Spleen (tissue), 7 donors: ENCODE measurements at regions not wholly inside any gene's neighbourhood (a gene's known extent, or its start where the extent isn't known, plus 50 kb on each side); places are given as distances from the start of the nearest gene placed in this dataset.

Source experiments
- POLR2AphosphoS5 ChIP-seq, 3 donors: sonication (generic); formaldehyde crosslinking; IDR thresholded peaks; one replicate each; pipeline ENCODE4 v1.5.1; 2017; ENCODE audit warnings: antibody characterized with exemption in 3 of 3
- TF ChIP-seq, protein P1 (sequence below), 11 experiments: fragments of 200-600 bp in 7 of 11; fragments of 450-650 bp in 4 of 11; sonication (generic) in 4 of 11; IDR thresholded peaks in 8 of 11; conservative IDR thresholded peaks in 3 of 11; 1 replicate in 7 of 11; 2 replicates in 4 of 11; pipeline versions ENCODE4 v1.4.0 to v1.8.0; 2016 to 2021; ENCODE audit warnings: antibody characterized with exemption in 11 of 11, inconsistent platforms in 4 of 11, mild to moderate bottlenecking in 1 of 11
- donor health status: DM: no; HTN: no; CAD: no; lungs with moderate emphysema.
- donor health status: DM: no; HTN: no; CAD: no.
- donor health status: DM: no; HTN: no; CAD: no.

DNA sequence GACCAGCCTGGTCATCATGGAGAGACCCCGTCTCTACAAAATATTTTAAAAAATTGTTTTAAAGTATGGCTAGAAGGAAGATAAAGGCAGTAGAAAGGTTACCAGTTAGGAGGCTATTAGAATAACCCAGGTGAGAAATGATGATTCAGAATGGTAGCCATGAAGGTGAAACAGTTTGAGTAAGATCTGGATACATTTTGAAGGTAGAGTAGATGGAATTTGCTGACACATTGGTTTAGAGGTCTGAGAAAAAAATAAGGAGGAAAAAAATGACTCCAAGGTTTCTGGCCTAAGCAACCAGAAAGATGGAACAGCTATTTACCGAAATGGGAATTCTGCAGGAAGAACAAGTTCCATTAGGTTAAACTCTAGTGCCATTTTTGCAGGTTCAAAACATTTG is 167.9 kb upstream of the TAB2 start:
- TF ChIP-seq, protein P1, sequence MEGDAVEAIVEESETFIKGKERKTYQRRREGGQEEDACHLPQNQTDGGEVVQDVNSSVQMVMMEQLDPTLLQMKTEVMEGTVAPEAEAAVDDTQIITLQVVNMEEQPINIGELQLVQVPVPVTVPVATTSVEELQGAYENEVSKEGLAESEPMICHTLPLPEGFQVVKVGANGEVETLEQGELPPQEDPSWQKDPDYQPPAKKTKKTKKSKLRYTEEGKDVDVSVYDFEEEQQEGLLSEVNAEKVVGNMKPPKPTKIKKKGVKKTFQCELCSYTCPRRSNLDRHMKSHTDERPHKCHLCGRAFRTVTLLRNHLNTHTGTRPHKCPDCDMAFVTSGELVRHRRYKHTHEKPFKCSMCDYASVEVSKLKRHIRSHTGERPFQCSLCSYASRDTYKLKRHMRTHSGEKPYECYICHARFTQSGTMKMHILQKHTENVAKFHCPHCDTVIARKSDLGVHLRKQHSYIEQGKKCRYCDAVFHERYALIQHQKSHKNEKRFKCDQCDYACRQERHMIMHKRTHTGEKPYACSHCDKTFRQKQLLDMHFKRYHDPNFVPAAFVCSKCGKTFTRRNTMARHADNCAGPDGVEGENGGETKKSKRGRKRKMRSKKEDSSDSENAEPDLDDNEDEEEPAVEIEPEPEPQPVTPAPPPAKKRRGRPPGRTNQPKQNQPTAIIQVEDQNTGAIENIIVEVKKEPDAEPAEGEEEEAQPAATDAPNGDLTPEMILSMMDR (IDR thresholded peaks at IDR 0.05 in 8 of 11, conservative IDR thresholded peaks at IDR 0.05 in 3 of 11): no peak
- no peak for TF ChIP-seq POLR2AphosphoS5 (IDR thresholded peaks at IDR 0.05)
